Esophagus mucosa (tissue), 1 donor: ENCODE measurements at regions not wholly inside any gene's neighbourhood (a gene's known extent, or its start where the extent isn't known, plus 50 kb on each side); places are given as distances from the start of the nearest gene placed in this dataset.
"Not testable (repeated sequence)": the region's sequence is repeated elsewhere in the genome, so short reads cannot be mapped to it uniquely, and the experiment has no call there.

Experiments used
- ATAC-seq: fragments of 200-7000 bp; cut with Tn5 transposase; one replicate; pipeline ENCODE4 v1.9.1; 2020
- donor health status: DM: yes; HTN: yes; CAD: no.

- ATAC-seq = no peak
These were observed 364.7 kb upstream of the SASH1 start for GRCh38 chr6:147977851-147978465.

GRCh38 chr6:147979966-147980365 lies 362.7 kb upstream of the SASH1 start:
- no peak for ATAC-seq

GRCh38 chr6:147983581-147984366 lies 358.9 kb upstream of the SASH1 start:
- ATAC-seq = no peak

- ATAC-seq = no peak
These were observed 355.8 kb upstream of the SASH1 start for GRCh38 chr6:147986846-147987245.

GRCh38 chr6:147990159-147990558 lies 352.5 kb upstream of the SASH1 start:
- no peak for ATAC-seq

DNA sequence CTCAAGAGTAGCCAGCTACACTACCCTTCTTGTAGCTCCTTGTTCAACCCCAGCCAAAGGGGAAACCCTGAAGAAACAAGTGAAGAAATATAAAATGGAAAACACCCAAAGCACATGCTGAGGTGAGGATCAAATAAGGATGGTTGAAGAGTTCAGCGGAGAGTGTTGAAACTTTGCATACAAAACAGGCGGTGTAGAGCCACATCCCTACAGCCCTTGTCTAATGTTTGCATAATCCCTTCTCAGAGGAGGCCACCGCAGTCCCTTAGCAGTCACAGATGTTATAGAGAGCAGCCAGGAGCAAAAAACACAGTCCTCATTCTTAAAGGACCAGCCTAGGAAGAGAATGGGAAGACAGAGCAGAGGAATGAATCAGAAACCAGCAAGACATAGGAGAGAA lies 350.7 kb upstream of the SASH1 start:
- no peak for ATAC-seq

DNA sequence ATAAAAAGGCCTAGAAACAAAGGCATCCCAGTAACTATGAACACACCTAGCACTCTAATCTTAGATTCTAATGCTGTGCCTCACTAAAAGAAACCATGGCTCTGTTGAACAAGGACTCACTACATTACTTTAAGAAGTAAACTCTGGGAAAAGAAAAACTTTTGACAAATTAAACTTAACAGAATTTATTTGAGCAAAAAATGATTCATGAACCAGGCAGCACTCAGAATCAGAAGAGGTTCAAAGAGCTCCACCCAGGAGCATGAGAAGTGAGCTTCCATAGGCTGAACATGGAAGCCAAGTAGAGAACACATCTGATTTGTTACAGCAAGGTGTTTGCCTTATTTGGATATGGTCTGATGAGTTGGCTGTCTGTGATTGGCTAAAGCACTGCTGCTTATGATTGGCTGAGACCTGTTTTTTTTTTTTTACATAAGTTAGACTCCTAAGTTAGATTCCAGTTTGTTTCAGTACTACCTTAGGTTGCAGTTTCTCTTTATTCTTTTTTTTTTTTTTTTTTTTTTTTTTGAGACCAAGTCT lies 343.6 kb upstream of the SASH1 start:
- no peak for ATAC-seq

DNA sequence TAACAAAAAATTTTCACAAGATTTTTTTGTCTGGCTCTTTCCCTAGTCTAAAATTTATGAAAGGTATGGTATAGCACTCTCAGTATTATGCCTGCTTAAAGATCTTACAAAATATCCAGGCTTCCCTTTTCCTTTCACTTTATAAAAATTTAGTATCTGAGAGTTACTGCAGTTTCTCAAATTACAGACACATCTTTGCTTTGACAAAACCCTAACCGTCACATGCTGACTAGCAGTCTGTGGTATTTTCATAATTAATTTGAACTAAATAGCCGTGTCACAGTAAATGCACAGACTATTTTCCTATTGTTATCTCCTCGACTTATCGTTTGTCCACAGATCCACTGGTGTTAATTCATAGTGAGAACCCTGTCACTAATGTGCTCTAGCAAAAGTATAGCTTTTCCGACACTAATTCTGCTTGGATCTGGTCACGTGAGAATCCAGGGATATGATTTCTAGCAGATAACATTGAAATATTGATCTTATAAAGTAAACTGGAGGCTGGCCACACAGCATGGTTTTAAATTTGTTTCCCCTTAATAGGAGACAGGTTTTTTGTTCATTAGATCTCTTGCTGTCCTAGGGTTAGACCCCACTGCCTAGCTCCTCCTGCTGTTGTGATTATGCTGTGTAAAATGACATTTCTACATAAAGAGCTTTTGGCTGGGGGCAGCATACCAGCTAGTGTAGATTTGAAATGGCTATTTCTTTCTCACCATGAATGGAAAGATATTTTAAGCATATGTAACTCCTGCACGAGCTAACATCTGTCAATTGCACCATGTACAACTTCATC lies 340.6 kb upstream of the SASH1 start:
- no peak for ATAC-seq

DNA sequence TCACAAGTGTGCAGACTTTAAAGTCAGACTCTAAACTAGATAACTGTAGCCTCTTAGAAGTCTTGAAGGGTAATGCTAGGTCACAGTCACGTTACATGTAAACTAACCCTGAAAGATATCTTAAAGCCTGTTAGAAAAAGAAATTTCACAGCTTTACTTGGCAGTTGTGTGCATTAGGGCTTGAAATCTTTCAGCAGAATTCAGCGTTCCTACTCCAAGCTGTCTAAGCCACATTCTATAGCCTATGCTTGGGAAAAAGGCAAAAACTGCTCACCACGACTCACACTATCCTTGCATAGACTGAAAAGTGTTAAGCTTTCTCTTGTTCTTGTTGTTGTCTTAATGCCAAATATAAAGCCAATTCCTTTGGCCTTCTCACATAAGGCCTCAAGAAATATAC lies 338.0 kb upstream of the SASH1 start:
- ATAC-seq = no peak

- no peak for ATAC-seq
These were observed 336.8 kb upstream of the SASH1 start for GRCh38 chr6:148005806-148006205.

GRCh38 chr6:148010516-148010915 lies 332.1 kb upstream of the SASH1 start:
- ATAC-seq = not testable (repeated sequence)

GRCh38 chr6:148016013-148016412 lies 326.6 kb upstream of the SASH1 start:
- no peak for ATAC-seq

- peak; percentile 33 for ATAC-seq
These were observed 321.5 kb upstream of the SASH1 start for GRCh38 chr6:148021165-148021564.

- no peak for ATAC-seq
These were observed 320.9 kb upstream of the SASH1 start for GRCh38 chr6:148021699-148022098.

GRCh38 chr6:148022279-148022678 lies 320.4 kb upstream of the SASH1 start:
- ATAC-seq = not testable (repeated sequence)

GRCh38 chr6:148027201-148027600 lies 315.4 kb upstream of the SASH1 start:
- ATAC-seq = peak; percentile 79

DNA sequence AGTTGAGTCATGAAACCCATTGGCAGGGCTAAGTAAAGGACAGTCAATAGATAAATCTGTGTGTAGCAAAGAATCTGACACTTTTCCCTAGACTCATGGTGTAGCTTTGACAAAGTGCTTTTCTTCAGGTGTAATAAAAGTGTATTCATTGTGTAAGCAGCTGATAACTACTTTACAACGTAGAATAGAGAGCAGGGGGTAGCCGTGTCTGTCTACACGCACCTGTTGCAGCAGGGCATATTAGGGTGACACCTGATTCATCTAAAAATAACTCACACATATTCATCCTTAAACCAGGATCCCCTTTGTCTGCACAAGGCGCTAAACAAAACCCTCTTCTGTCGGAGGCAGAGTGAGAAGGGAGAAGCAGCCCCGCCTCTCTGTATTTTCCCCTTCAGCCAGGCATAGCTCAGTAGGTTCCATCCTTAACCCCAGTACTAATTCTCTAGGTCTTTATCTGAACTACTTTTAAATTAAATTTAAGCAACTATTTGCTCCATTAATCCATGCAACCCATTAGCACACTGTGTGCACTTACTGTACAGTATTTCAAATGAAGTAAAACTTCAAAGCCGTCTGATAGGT lies 306.7 kb upstream of the SASH1 start:
- ATAC-seq = no peak

DNA sequence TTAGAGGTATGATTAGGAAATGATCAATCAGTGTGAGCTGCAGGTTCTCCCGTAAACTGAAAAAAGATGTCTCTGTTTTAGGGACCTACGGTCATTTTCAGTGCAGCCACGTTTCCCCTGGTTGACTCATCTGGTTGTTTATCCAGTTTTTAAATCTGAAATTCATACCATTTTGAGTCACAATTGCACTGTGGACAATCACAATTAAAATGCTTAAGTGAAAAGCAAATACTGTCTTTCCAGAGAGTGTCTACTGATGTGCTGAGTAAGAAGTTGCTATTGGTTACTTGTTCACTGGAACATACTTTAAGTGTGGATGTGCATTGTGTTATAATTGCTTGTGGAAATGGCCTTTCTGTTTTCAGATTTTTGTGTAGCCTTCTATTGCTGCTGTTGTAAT lies 305.1 kb upstream of the SASH1 start:
- ATAC-seq = no peak

- ATAC-seq = no peak
These were observed 301.1 kb upstream of the SASH1 start for GRCh38 chr6:148041546-148041945.

DNA sequence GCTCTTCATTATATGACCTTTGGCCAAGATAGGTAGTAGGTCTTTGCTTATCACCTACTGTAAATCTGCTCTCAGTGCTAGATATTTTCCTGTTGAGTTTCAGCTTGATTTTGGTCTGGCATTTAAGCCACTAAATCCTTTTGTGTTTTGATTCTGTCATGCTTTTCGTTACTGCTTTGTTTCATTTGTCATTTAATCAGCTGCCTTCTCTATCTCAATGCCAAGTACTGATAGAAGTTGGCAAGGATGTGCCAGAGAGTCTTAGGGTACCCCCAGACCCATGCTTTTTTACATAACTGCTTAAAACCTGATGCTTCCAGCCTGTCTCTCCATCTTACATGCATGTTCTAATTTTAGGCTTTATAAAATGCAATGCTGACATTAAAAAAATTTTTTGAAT lies 300.1 kb upstream of the SASH1 start:
- no peak for ATAC-seq

GRCh38 chr6:148044261-148044751 lies 298.3 kb upstream of the SASH1 start:
- ATAC-seq = no peak

- no peak for ATAC-seq
These were observed 297.7 kb upstream of the SASH1 start for GRCh38 chr6:148044921-148045320.

- no peak for ATAC-seq
These were observed 289.4 kb upstream of the SASH1 start for GRCh38 chr6:148053209-148053608.
